ENCODE measurements at regions not wholly inside any gene's neighbourhood (a gene's known extent, or its start where the extent isn't known, plus 50 kb on each side); places are given as distances from the start of the nearest gene placed in this dataset.

DNA sequence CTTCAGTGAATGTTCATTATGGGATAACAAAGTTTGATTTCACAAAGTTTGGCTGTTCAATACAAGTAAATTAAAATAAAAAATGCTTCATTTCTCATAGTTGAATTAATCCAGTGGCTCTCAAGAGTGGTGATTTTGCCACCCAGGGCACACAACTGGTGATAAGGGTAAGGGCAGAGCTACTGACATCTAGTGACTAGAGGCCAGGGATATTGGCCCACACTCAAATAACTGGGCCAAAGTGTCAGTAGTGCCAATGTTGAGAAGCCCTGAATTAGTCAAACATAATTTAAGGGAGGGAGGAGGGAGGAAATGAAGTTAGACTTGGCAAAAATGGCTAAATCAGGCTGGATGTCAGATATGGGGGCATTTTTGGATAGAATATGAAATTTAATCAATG, 880.5 kb upstream of the ADGRL4 start:
- TF ChIP-seq, protein P1, sequence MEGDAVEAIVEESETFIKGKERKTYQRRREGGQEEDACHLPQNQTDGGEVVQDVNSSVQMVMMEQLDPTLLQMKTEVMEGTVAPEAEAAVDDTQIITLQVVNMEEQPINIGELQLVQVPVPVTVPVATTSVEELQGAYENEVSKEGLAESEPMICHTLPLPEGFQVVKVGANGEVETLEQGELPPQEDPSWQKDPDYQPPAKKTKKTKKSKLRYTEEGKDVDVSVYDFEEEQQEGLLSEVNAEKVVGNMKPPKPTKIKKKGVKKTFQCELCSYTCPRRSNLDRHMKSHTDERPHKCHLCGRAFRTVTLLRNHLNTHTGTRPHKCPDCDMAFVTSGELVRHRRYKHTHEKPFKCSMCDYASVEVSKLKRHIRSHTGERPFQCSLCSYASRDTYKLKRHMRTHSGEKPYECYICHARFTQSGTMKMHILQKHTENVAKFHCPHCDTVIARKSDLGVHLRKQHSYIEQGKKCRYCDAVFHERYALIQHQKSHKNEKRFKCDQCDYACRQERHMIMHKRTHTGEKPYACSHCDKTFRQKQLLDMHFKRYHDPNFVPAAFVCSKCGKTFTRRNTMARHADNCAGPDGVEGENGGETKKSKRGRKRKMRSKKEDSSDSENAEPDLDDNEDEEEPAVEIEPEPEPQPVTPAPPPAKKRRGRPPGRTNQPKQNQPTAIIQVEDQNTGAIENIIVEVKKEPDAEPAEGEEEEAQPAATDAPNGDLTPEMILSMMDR (IDR thresholded peaks at IDR 0.05; ENCODE audit: extremely low read depth, missing control alignments): no peak
- DNase-seq (ENCODE audit: low spot score): no peak

DNA sequence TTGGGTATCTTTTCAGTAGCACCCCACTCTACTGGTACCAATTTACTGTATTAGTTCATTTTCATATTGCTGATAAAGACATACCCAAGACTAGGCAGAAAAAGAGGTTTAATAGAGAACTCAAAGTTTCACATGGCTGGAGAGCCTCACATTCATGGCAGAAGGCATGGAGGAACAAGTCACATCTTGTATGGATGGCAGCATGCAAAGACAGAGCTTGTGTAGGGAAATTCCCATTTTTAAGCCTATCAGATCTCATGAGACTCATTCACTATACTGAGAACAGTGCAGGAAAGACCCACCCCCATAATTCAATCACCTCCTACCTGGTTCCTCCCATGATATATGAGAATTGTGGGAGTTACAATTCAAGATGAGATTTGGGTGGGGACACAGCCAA, 878.6 kb upstream of the ADGRL4 start:
- TF ChIP-seq, protein P1 (IDR thresholded peaks at IDR 0.05; ENCODE audit: extremely low read depth, missing control alignments): no peak

DNA sequence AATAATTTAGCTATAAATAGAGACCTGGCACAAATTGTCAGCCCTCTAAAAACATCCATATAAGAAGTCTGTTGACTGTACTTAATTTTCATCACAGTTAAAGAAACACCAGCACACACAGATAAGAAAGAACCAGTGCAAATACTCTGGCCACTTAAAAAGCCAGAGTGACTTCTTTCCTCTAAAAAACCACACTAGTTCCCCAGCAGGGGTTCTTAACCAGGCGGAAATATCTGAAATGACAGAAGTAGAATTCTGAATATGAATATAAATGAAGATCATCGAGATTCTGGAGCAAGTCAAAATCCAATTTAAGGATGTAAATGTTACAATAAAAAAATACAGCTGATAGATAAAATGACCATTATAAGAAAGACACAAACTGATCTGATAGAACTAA, 870.6 kb upstream of the ADGRL4 start:
- DNase-seq (ENCODE audit: low spot score): no peak
- TF ChIP-seq, protein P1 (IDR thresholded peaks at IDR 0.05; ENCODE audit: extremely low read depth, missing control alignments): no peak

More for the DNA sequence above, 878.6 kb upstream of the ADGRL4 start:
- DNase-seq (ENCODE audit: low spot score): no peak

DNA sequence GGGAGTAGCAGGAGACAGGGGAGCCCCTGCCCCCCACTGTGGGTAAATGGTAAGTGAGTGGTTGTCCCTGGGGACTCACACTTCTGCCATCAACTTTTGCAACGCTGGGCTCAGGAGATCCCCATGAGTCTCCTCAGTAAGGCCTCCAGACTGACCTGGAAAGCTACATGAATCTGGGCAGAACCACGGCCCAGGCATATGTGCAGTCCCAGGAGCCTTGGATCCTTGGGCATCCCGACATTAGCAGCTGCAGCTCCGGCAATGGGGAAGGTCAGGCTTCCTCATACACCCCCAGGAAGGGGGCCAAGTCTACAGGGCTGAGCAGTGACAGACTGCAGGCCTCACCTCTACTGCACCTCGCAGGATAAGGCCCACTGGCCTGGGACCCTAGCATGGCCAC, 868.7 kb upstream of the ADGRL4 start:
- TF ChIP-seq, protein P1 (IDR thresholded peaks at IDR 0.05; ENCODE audit: extremely low read depth, missing control alignments): no peak
- DNase-seq (ENCODE audit: low spot score): no peak

DNA sequence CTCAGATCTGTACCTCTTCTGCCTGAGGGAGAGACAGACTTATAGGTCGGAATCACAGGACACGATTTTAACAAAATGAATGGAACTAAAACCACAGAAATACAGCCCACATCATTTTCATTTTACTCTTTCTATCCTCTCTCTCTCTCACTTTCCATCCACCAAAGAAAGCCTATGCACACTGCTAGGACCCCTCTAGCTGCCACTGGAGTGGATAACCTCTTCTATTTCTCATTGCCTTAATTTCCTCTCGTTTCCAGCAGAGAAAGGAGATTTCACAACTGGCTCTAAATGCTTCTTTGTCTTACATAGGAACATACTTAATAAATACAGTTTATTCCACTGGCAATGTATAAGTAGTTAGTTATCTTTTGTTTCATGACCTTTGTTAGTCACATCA, 867.8 kb upstream of the ADGRL4 start:
- DNase-seq (ENCODE audit: low spot score): no peak
- TF ChIP-seq, protein P1 (IDR thresholded peaks at IDR 0.05; ENCODE audit: extremely low read depth, missing control alignments): no peak

DNA sequence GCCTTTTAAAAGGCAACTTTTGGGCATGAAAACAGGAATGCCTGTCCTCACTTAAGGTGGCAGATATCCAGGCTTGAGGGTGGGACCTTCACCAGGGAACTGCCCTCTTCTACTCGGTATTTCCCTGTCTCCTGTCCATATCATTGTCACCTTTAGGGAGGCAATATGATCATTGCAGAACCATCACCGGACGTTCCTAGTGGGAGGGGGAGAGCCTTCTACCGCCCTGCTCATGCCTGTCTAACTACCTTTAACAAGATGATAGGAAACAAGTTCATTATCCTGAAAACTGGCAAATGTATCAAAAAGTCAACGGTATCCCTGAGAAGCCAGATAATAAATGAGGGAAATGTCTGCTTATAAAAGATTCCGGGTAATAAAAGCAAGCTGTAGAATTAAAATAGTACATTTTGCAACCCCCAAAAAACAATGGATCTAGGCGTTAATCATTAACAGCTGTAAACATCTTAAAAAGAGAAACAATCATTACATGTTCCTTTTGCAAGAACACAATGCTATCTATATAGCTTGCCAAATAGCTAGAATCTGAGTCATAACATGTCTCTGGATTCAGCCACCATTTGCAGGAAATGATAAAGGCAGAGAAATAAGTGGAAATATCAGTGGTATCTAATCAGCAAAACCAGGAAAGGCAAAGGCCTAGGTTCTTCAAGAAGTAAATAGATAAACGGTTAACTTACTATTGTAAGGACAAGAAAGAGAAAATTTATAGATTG, 852.9 kb upstream of the ADGRL4 start:
- TF ChIP-seq, protein P1 (IDR thresholded peaks at IDR 0.05; ENCODE audit: extremely low read depth, missing control alignments): no peak
- DNase-seq (ENCODE audit: low spot score): no peak

DNA sequence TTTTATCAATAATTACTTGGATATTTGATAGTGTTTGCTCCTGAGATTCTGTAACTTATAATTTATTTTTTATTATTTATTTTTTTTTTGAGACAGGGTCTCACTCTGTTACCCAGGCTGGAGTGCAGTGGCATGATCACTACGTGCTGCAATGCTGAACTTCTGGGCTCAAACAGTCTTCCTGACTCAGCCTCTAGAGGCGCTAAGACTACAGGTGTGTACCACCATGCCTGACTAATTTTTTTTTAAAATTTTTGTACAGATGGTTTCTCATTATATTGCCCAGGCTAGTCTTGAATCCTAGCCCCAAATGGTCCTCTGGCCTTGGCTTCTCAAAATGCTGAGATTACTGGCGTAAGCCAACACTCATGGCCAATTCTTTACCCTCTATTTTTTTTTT, 845.5 kb upstream of the ADGRL4 start:
- TF ChIP-seq, protein P1 (IDR thresholded peaks at IDR 0.05; ENCODE audit: extremely low read depth, missing control alignments): no peak
- no peak for DNase-seq (ENCODE audit: low spot score)
